Activated naive CD8-positive, alpha-beta T cell (primary cell): ENCODE measurements at regions not wholly inside any gene's neighbourhood (a gene's known extent, or its start where the extent isn't known, plus 50 kb on each side); places are given as distances from the start of the nearest gene placed in this dataset.

Experiments used
- H3K27ac Mint-ChIP-seq: one replicate; pipeline ENCODE4 v1.8.0; 2021; ENCODE audit warnings: mixed read lengths
- H3K27me3 Mint-ChIP-seq: one replicate; pipeline ENCODE4 v1.8.0; 2021; ENCODE audit warnings: mixed read lengths
- H3K36me3 Mint-ChIP-seq: one replicate; pipeline ENCODE4 v1.8.0; 2021; ENCODE audit warnings: mixed read lengths
- H3K4me1 Mint-ChIP-seq: one replicate; pipeline ENCODE4 v1.8.0; 2021; ENCODE audit warnings: low read depth, mixed read lengths
- H3K4me3 Mint-ChIP-seq: one replicate; pipeline ENCODE4 v1.8.0; 2021; ENCODE audit warnings: mild to moderate bottlenecking, mixed read lengths
- H3K9me3 Mint-ChIP-seq: one replicate; pipeline ENCODE4 v1.8.0; 2021; ENCODE audit warnings: low read depth, mixed read lengths

DNA sequence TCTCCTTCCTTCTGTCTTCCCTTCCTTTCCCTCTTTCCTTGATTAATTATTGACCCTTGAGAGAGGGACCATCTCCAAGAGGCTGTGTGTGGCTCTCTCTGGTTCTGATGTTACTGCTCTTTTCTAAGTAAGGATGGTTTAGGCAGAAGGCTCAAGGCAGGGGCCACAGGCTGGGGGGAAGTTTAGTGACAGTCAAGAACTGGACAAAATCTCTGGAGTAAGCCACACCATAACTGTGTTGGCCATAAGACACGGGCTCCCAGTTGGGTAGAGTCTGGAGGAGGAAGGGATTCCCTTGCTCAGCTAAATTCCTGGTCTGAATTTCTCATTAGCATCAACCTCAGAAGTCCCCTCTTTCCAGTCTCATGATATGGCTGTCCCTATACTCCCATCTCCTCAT lies 74.7 kb downstream of the BUD13 start:
- Mint-ChIP-seq H3K4me3 (no peak overlapping the region), H3K27ac (no peak overlapping the region), H3K9me3 (no peaks in the 10 kb centered on the region), H3K36me3 (no peaks in the 10 kb centered on the region), H3K27me3 (no peaks in the 10 kb centered on the region), H3K4me1 (no peaks in the 10 kb centered on the region)

DNA sequence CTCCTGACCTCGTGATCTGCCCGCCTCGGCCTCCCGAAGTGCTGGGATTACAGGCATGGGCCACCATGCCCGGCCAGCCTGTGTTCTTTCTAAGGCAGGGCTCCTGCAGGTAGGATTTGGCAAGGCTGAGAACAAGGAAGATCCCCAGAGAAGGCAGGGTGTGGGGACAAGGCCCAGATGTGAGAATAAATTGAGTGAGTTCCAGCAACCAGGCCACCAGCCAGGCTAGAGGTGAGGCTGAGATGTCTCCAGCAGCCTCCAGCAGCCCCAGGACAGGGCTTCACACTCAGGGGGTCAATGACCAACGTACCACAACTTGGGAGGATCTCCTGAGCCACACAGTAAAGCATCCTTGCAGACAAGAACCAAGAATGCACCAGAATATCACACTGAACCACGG lies 75.1 kb downstream of the BUD13 start:
- no peak overlapping the region for H3K27ac Mint-ChIP-seq
- H3K36me3 Mint-ChIP-seq = no peaks in the 10 kb centered on the region
- H3K9me3 Mint-ChIP-seq = no peaks in the 10 kb centered on the region
- H3K4me1 Mint-ChIP-seq = no peaks in the 10 kb centered on the region
- H3K27me3 Mint-ChIP-seq = no peaks in the 10 kb centered on the region
- H3K4me3 Mint-ChIP-seq = no peak overlapping the region

DNA sequence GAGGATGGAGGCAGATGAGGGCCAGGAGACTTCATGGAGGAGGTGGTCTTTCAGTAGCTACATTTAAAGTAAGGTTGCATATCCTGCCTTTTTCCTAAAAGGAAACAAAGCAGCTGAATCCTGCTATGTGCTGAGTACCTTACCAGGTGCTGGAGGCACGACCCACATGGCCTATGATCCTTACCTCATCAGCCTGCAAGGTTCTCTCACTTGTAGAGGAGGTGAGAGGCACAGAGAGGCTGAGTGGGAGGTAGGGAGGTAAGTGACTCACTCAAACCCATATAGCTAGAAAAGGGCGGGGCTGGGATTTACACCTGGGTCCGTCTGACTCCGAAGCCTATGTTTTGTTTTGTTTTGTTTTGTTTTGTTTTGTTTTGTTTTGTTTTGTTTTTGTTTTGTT lies 75.8 kb downstream of the BUD13 start:
- Mint-ChIP-seq H3K27ac (no peak overlapping the region), H3K4me3 (no peak overlapping the region), H3K9me3 (no peaks in the 10 kb centered on the region), H3K27me3 (no peaks in the 10 kb centered on the region), H3K4me1 (no peaks in the 10 kb centered on the region), H3K36me3 (no peaks in the 10 kb centered on the region)

GRCh38 chr11:116696381-116696941 lies 76.3 kb downstream of the BUD13 start:
- Mint-ChIP-seq H3K27me3 (no peaks in the 10 kb centered on the region), H3K9me3 (no peaks in the 10 kb centered on the region), H3K4me3 (no peak overlapping the region), H3K36me3 (no peaks in the 10 kb centered on the region), H3K27ac (no peak overlapping the region), H3K4me1 (no peaks in the 10 kb centered on the region)

DNA sequence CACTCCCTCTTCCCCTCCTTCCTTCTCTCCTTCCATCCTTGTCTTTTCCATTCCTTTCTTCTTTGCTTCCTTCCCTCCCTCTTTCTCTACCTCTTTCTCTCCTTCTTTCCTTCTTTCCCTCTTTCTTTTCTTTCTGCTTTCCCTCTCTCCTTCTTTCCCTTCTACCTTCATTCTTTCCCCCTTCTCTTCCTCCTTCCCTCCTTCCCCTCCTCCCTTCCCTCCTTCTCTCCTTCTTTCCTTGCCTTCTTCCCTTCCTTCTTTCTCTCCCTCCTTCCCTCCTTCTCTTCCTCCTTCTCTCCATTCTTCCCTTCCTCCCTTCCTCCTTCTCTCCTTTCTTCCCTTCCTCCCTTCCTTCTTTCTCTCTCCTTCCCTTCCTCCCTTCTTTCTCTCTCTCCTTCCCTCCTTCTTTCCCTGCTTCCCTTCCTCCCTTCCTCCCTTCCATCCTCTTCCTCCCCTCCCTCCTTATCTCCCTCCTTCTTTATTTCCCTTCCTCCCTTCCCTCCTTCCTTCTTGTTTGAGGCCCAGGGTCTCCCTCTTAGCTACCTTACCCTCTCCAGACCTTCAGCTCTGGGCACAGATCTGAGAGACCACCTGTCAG lies 77.0 kb downstream of the BUD13 start:
- H3K27ac Mint-ChIP-seq = no peak overlapping the region
- H3K4me1 Mint-ChIP-seq = no peaks in the 10 kb centered on the region

GRCh38 chr11:116694815-116695590 lies 77.8 kb downstream of the BUD13 start:
- H3K27ac Mint-ChIP-seq = no peak overlapping the region
- no peaks in the 10 kb centered on the region for H3K9me3 Mint-ChIP-seq
- no peak overlapping the region for H3K4me3 Mint-ChIP-seq
- no peaks in the 10 kb centered on the region for H3K27me3 Mint-ChIP-seq
- H3K36me3 Mint-ChIP-seq = no peaks in the 10 kb centered on the region
- H3K4me1 Mint-ChIP-seq = no peaks in the 10 kb centered on the region

More for the DNA sequence above, 77.0 kb downstream of the BUD13 start:
- H3K36me3 Mint-ChIP-seq = no peaks in the 10 kb centered on the region
- H3K4me3 Mint-ChIP-seq = no peak overlapping the region
- H3K9me3 Mint-ChIP-seq = no peaks in the 10 kb centered on the region
- no peaks in the 10 kb centered on the region for H3K27me3 Mint-ChIP-seq

- Mint-ChIP-seq H3K36me3 (no peaks in the 10 kb centered on the region), H3K4me3 (no peak overlapping the region), H3K27me3 (no peaks in the 10 kb centered on the region), H3K4me1 (no peaks in the 10 kb centered on the region), H3K9me3 (no peaks in the 10 kb centered on the region), H3K27ac (no peak overlapping the region)
These were observed 78.5 kb downstream of the BUD13 start for GRCh38 chr11:116694349-116694725.

GRCh38 chr11:116693593-116694348 lies 79.0 kb downstream of the BUD13 start:
- no peaks in the 10 kb centered on the region for H3K36me3 Mint-ChIP-seq

DNA sequence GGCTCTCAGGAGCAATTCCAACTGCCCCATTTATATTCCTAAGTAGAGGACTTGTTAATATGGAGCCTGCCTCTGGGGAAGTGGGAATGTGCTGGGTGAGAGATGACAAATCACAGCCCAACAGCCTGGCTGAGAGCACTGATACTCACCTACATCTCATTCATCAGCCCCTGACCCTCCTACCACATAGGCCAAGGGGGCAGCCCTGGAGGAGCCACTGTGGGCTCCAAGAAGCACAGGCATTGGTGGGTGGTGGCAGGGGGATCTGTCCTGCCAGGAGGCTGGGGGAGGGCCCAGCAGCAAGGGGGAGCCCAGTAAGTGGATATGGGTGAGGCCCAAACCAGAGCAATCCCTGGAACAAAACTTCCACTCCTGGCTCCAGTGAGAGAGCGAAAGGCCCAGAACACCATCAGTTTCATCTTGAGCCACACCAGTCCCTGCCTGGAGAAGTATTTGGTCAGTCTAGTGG lies 79.7 kb downstream of the BUD13 start:
- Mint-ChIP-seq H3K27ac (no peak overlapping the region), H3K9me3 (no peaks in the 10 kb centered on the region), H3K27me3 (no peaks in the 10 kb centered on the region), H3K36me3 (no peaks in the 10 kb centered on the region), H3K4me3 (no peak overlapping the region), H3K4me1 (no peaks in the 10 kb centered on the region)

More at GRCh38 chr11:116693593-116694348, 79.0 kb downstream of the BUD13 start:
- no peak overlapping the region for H3K4me3 Mint-ChIP-seq
- no peaks in the 10 kb centered on the region for H3K9me3 Mint-ChIP-seq
- H3K27me3 Mint-ChIP-seq = no peaks in the 10 kb centered on the region
- no peak overlapping the region for H3K27ac Mint-ChIP-seq
- no peaks in the 10 kb centered on the region for H3K4me1 Mint-ChIP-seq

DNA sequence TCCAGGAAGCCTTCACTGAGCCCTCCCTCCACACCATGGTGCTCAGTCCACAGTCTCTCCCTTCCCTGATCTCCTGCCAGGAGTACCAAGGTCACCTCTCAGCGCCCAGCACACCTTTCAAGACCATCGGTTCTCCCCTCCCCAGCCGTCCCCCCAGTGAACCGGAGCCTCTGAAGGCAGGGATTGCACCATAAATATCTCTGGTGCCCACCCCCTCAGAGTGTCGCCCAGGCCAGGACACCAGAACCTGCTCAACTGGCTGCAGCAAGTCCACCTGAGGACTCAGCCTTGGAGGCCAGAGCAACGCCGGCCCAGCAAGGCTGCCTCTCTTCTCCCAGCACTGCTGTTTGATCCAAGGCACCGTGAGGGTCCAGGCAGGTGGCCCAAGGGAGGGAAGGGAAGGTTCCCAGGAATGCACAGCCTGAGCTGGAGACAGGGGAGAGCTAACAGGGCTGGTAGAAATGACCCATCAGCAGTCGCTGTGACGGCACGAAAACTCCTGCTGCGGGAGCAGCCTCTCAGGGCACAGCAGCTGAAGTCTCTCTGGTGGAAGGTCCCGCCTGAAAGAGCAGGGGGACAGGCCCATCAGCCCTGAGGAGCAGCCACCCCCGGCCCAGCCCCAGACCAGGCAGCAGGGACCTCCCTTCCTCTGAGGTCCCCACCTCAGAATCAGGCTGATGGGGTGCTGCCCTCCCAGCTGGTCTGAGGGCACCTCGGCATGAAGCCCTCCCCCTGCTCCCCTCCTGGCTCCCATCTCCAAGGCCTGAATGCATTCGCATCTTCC lies 80.3 kb downstream of the BUD13 start:
- Mint-ChIP-seq H3K36me3 (no peaks in the 10 kb centered on the region), H3K9me3 (no peaks in the 10 kb centered on the region), H3K27ac (no peak overlapping the region), H3K4me3 (no peak overlapping the region), H3K4me1 (no peaks in the 10 kb centered on the region), H3K27me3 (no peaks in the 10 kb centered on the region)

- no peaks in the 10 kb centered on the region for H3K4me1 Mint-ChIP-seq
- no peaks in the 10 kb centered on the region for H3K36me3 Mint-ChIP-seq
- no peak overlapping the region for H3K4me3 Mint-ChIP-seq
- peaks cover 2% of the 10 kb centered on the region for H3K27me3 Mint-ChIP-seq
- no peak overlapping the region for H3K27ac Mint-ChIP-seq
- no peaks in the 10 kb centered on the region for H3K9me3 Mint-ChIP-seq
These were observed 81.0 kb downstream of the BUD13 start for GRCh38 chr11:116691771-116692177.

- Mint-ChIP-seq H3K9me3 (no peaks in the 10 kb centered on the region), H3K36me3 (no peaks in the 10 kb centered on the region), H3K27ac (no peak overlapping the region), H3K4me1 (no peaks in the 10 kb centered on the region), H3K27me3 (peaks cover 2% of the 10 kb centered on the region), H3K4me3 (no peak overlapping the region)
These were observed 82.2 kb downstream of the BUD13 start for GRCh38 chr11:116690611-116691010.

- H3K36me3 Mint-ChIP-seq = no peaks in the 10 kb centered on the region
- H3K4me3 Mint-ChIP-seq = no peak overlapping the region
- H3K27me3 Mint-ChIP-seq = peaks cover 2% of the 10 kb centered on the region
- H3K9me3 Mint-ChIP-seq = no peaks in the 10 kb centered on the region
- no peak overlapping the region for H3K27ac Mint-ChIP-seq
- H3K4me1 Mint-ChIP-seq = no peaks in the 10 kb centered on the region
These were observed 83.2 kb downstream of the BUD13 start for GRCh38 chr11:116689413-116690127.

GRCh38 chr11:116688202-116688540 lies 84.6 kb downstream of the BUD13 start:
- Mint-ChIP-seq H3K36me3 (no peaks in the 10 kb centered on the region), H3K4me3 (no peak overlapping the region), H3K27ac (no peak overlapping the region), H3K9me3 (peaks cover 4% of the 10 kb centered on the region), H3K4me1 (no peaks in the 10 kb centered on the region), H3K27me3 (peaks cover 3% of the 10 kb centered on the region)
